ENCODE measurements at regions not wholly inside any gene's neighbourhood (a gene's known extent, or its start where the extent isn't known, plus 50 kb on each side); places are given as distances from the start of the nearest gene placed in this dataset.

DNA sequence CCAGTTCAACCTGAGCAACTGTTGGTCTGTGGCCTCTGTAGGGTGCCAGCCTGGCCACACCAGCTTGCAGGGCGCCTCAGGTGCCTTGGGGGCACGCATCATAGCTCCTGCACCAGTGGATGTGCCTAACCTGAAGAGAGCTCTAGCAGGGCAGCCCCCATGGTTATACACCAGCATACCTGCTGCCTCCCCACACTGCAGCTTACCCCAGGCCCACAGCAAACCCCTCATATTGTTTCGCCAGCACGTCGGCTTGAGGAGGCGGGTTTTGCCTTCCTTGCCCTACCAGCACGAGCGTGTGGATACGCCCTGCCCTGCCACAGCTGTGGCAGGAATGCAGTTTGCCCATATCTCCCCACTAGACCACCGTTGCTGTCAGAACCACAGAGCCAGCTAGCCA is 435.9 kb downstream of the SLCO4C1 start:
- Histone ChIP-seq H3K27me3 (ENCODE audit: control insufficient read depth in 4 of 4, insufficient read depth in 4 of 4, low read length in 3 of 4) (no peaks in the 10 kb centered on the region), H3K36me3 (ENCODE audit: control insufficient read depth in 4 of 4, insufficient read depth in 3 of 4, low read depth in 1 of 4, low read length in 3 of 4) (no peaks in the 10 kb centered on the region), H3K27ac (ENCODE audit: low read depth in 1 of 2, low read length in 2 of 2) (no peak overlapping the region), H3K9ac (ENCODE audit: low read depth in 1 of 2, low read length in 2 of 2) (no peak overlapping the region), H3K9me3 (ENCODE audit: control insufficient read depth in 4 of 4, low read length in 3 of 4) (no peaks in the 10 kb centered on the region), H3K4me3 (ENCODE audit: low read depth in 1 of 3, low read length in 3 of 3) (no peak overlapping the region), H3K4me1 (ENCODE audit: control insufficient read depth in 4 of 4, insufficient read depth in 4 of 4, low read length in 3 of 4) (no peaks in the 10 kb centered on the region)
- WGBS = 83% methylated on average over 10 of the region's 10 CpGs
- DNase-seq (ENCODE audit: low spot score) = no peak
- TF ChIP-seq GABPA (IDR thresholded peaks at IDR 0.05 in 1 of 2, conservative IDR thresholded peaks at IDR 0.05 in 1 of 2) = no peak
- TF ChIP-seq HNF4G (IDR thresholded peaks at IDR 0.05) = no peak
- TF ChIP-seq RXRA (IDR thresholded peaks at IDR 0.05) = no peak
- TF ChIP-seq, protein P1, sequence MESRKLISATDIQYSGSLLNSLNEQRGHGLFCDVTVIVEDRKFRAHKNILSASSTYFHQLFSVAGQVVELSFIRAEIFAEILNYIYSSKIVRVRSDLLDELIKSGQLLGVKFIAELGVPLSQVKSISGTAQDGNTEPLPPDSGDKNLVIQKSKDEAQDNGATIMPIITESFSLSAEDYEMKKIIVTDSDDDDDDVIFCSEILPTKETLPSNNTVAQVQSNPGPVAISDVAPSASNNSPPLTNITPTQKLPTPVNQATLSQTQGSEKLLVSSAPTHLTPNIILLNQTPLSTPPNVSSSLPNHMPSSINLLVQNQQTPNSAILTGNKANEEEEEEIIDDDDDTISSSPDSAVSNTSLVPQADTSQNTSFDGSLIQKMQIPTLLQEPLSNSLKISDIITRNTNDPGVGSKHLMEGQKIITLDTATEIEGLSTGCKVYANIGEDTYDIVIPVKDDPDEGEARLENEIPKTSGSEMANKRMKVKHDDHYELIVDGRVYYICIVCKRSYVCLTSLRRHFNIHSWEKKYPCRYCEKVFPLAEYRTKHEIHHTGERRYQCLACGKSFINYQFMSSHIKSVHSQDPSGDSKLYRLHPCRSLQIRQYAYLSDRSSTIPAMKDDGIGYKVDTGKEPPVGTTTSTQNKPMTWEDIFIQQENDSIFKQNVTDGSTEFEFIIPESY (IDR thresholded peaks at IDR 0.05) = no peak
- TF ChIP-seq FOXA1 (IDR thresholded peaks at IDR 0.05) = no peak
- TF ChIP-seq JUND (IDR thresholded peaks at IDR 0.05) = no peak
- TF ChIP-seq, protein P2, sequence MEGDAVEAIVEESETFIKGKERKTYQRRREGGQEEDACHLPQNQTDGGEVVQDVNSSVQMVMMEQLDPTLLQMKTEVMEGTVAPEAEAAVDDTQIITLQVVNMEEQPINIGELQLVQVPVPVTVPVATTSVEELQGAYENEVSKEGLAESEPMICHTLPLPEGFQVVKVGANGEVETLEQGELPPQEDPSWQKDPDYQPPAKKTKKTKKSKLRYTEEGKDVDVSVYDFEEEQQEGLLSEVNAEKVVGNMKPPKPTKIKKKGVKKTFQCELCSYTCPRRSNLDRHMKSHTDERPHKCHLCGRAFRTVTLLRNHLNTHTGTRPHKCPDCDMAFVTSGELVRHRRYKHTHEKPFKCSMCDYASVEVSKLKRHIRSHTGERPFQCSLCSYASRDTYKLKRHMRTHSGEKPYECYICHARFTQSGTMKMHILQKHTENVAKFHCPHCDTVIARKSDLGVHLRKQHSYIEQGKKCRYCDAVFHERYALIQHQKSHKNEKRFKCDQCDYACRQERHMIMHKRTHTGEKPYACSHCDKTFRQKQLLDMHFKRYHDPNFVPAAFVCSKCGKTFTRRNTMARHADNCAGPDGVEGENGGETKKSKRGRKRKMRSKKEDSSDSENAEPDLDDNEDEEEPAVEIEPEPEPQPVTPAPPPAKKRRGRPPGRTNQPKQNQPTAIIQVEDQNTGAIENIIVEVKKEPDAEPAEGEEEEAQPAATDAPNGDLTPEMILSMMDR (IDR thresholded peaks at IDR 0.05; ENCODE audit: low read depth, low read length, missing input control) = no peak
- TF ChIP-seq, protein P3, sequence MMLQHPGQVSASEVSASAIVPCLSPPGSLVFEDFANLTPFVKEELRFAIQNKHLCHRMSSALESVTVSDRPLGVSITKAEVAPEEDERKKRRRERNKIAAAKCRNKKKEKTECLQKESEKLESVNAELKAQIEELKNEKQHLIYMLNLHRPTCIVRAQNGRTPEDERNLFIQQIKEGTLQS (IDR thresholded peaks at IDR 0.05) = no peak
- TF ChIP-seq HNF4A (conservative IDR thresholded peaks at IDR 0.05) = no peak
- TF ChIP-seq, protein P4, sequence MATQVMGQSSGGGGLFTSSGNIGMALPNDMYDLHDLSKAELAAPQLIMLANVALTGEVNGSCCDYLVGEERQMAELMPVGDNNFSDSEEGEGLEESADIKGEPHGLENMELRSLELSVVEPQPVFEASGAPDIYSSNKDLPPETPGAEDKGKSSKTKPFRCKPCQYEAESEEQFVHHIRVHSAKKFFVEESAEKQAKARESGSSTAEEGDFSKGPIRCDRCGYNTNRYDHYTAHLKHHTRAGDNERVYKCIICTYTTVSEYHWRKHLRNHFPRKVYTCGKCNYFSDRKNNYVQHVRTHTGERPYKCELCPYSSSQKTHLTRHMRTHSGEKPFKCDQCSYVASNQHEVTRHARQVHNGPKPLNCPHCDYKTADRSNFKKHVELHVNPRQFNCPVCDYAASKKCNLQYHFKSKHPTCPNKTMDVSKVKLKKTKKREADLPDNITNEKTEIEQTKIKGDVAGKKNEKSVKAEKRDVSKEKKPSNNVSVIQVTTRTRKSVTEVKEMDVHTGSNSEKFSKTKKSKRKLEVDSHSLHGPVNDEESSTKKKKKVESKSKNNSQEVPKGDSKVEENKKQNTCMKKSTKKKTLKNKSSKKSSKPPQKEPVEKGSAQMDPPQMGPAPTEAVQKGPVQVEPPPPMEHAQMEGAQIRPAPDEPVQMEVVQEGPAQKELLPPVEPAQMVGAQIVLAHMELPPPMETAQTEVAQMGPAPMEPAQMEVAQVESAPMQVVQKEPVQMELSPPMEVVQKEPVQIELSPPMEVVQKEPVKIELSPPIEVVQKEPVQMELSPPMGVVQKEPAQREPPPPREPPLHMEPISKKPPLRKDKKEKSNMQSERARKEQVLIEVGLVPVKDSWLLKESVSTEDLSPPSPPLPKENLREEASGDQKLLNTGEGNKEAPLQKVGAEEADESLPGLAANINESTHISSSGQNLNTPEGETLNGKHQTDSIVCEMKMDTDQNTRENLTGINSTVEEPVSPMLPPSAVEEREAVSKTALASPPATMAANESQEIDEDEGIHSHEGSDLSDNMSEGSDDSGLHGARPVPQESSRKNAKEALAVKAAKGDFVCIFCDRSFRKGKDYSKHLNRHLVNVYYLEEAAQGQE (IDR thresholded peaks at IDR 0.05) = no peak
- TF ChIP-seq SP1 (IDR thresholded peaks at IDR 0.05) = no peak
- TF ChIP-seq FOXA2 (IDR thresholded peaks at IDR 0.05) = no peak
- no peak for TF ChIP-seq YY1 (IDR thresholded peaks at IDR 0.05)

DNA sequence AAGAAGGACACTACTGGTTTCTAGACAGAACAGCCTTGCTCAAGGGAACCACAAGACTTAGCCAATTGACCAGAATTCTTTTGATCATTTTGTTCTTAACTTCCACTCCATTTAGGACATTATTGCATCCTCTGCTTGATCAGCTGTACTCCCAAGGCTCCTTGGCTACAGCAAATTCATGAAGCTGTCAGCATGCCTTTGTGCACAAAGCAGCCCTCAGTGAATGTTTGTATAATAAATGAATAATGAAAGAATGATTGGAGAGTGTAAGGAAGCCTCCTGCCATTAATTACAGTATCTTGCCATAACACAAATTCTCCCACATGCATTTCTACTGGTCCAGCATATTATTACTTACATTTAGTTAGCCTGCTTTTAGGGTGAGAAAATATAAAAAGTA is 449.6 kb downstream of the SLCO4C1 start:
- Histone ChIP-seq H3K4me3 (ENCODE audit: low read depth in 1 of 3, low read length in 3 of 3) (no peak overlapping the region), H3K4me1 (ENCODE audit: control insufficient read depth in 4 of 4, insufficient read depth in 4 of 4, low read length in 3 of 4) (no peaks in the 10 kb centered on the region), H3K9ac (ENCODE audit: low read depth in 1 of 2, low read length in 2 of 2) (no peak overlapping the region), H3K27ac (ENCODE audit: low read depth in 1 of 2, low read length in 2 of 2) (no peak overlapping the region), H3K36me3 (ENCODE audit: control insufficient read depth in 4 of 4, insufficient read depth in 3 of 4, low read depth in 1 of 4, low read length in 3 of 4) (no peaks in the 10 kb centered on the region), H3K27me3 (ENCODE audit: control insufficient read depth in 4 of 4, insufficient read depth in 4 of 4, low read length in 3 of 4) (no peaks in the 10 kb centered on the region), H3K9me3 (ENCODE audit: control insufficient read depth in 4 of 4, low read length in 3 of 4) (no peaks in the 10 kb centered on the region)
- no peak for DNase-seq (ENCODE audit: low spot score)
- TF ChIP-seq, protein P2 (IDR thresholded peaks at IDR 0.05; ENCODE audit: low read depth, low read length, missing input control) = no peak
- no peak for TF ChIP-seq GABPA (IDR thresholded peaks at IDR 0.05 in 1 of 2, conservative IDR thresholded peaks at IDR 0.05 in 1 of 2)

All from liver (tissue), 8 donors.